PC-3 (cell line): ENCODE measurements at regions not wholly inside any gene's neighbourhood (a gene's known extent, or its start where the extent isn't known, plus 50 kb on each side); places are given as distances from the start of the nearest gene placed in this dataset.

Experiments used
- ATAC-seq: fragments of 200-7000 bp; cut with Tn5 transposase; 2 replicates; pipeline ENCODE4 v1.9.1; 2020; ENCODE audit warnings: mild to moderate bottlenecking, moderate library complexity
- BruUV-seq: library from RNA; stranded (reverse); fragments of 400-500 nt; replicated peaks from 2 replicates; lab custom pipeline; 2021; lab: Mats Ljungman, UMichigan
- CTCF ChIA-PET: fragments of 300-600 bp; sonication (Branson Sonifier 250); formaldehyde crosslinking; loops from one replicate; lab custom pipeline; 2022; ENCODE audit warnings: antibody characterized with exemption; lab: Charles Lee
- POLR2A ChIA-PET: fragments of 300-600 bp; sonication (Branson Sonifier 250); formaldehyde crosslinking; loops from one replicate; lab custom pipeline; 2022; ENCODE audit warnings: antibody characterized with exemption; ENCODE audit not compliant: unreplicated experiment; lab: Charles Lee
- DNase-seq: peaks from one replicate; pipeline ENCODE4 v3.0.0-alpha.2; 2015
- H2AFZ ChIP-seq: fragments of 300-600 bp; sonication (generic); 2 replicates; pipeline ENCODE4 v1.6.0; 2016; ENCODE audit warnings: antibody characterized with exemption, low read length
- H3F3A ChIP-seq: fragments of 300-600 bp; sonication (generic); one replicate; pipeline ENCODE4 v1.6.0; 2017; ENCODE audit warnings: antibody characterized with exemption, low read length, control low read depth, mild to moderate bottlenecking; ENCODE audit not compliant: unreplicated experiment
- H3K27ac ChIP-seq: fragments of 300-600 bp; sonication (generic); 2 replicates; pipeline ENCODE4 v1.5.1; 2016; ENCODE audit warnings: mild to moderate bottlenecking, low read length
- H3K27me3 ChIP-seq: fragments of 300-600 bp; sonication (generic); 2 replicates; pipeline ENCODE4 v1.6.1; 2016; ENCODE audit warnings: low read length, mixed read lengths
- H3K36me3 ChIP-seq: fragments of 300-600 bp; sonication (generic); 2 replicates; pipeline ENCODE4 v1.6.1; 2016; ENCODE audit warnings: low read depth, mixed run types, low read length, mixed read lengths
- H3K4me1 ChIP-seq: fragments of 300-600 bp; sonication (generic); 2 replicates; pipeline ENCODE4 v1.5.1; 2016; ENCODE audit warnings: low read length; ENCODE audit not compliant: insufficient read depth
- H3K4me2 ChIP-seq: fragments of 300-600 bp; sonication (generic); 2 replicates; pipeline ENCODE4 v1.6.0; 2016; ENCODE audit warnings: low read length
- H3K4me3 ChIP-seq: fragments of 300-600 bp; sonication (generic); 2 replicates; pipeline ENCODE4 v1.5.1; 2016; ENCODE audit warnings: mild to moderate bottlenecking, low read length, mixed read lengths
- H3K79me2 ChIP-seq: fragments of 300-600 bp; sonication (generic); 2 replicates; pipeline ENCODE4 v1.6.1; 2017; ENCODE audit warnings: low read length, mixed read lengths
- H3K9ac ChIP-seq: fragments of 300-600 bp; sonication (generic); 2 replicates; pipeline ENCODE4 v1.6.0; 2016; ENCODE audit warnings: mild to moderate bottlenecking, low read length
- H3K9me2 ChIP-seq: fragments of 300-600 bp; sonication (generic); replicated peaks from 2 replicates; pipeline ENCODE4 v1.6.1; 2016; ENCODE audit warnings: mixed run types, low read length, mixed read lengths
- H3K9me3 ChIP-seq: fragments of 300-600 bp; sonication (generic); 2 replicates; pipeline ENCODE4 v1.6.1; 2016; ENCODE audit warnings: low read length, mixed read lengths
- H4K20me1 ChIP-seq: fragments of 300-600 bp; sonication (generic); 2 replicates; pipeline ENCODE4 v1.6.1; 2016; ENCODE audit warnings: low read length, mixed read lengths
- EZH2 ChIP-seq: fragments of 300-600 bp; sonication (generic); IDR thresholded peaks from one replicate; pipeline ENCODE4 v1.6.1; 2017; ENCODE audit warnings: antibody characterized with exemption, mild to moderate bottlenecking, low read length; ENCODE audit not compliant: unreplicated experiment
- EZH2phosphoT487 ChIP-seq: fragments of 300-600 bp; sonication (generic); IDR thresholded peaks from 2 replicates; pipeline ENCODE4 v1.6.1; 2018; ENCODE audit warnings: mild to moderate bottlenecking, antibody characterized with exemption, low read length, borderline replicate concordance
- intact Hi-C: fragments of 100-400 bp; cut with micrococcal nuclease; formaldehyde crosslinking; loops from 2 replicates; pipeline ENCODE4 v1.9.0; 2023
- TF ChIP-seq, protein P1 (sequence below): fragments of 300-600 bp; sonication (generic); conservative IDR thresholded peaks from 2 replicates; pipeline ENCODE4 v1.5.1; 2017; ENCODE audit warnings: antibody characterized with exemption, low read depth, mild to moderate bottlenecking, low read length

- Histone ChIP-seq H3K27ac (no peak overlapping the region), H3K4me3 (no peak overlapping the region), H3K36me3 (no peaks in the 10 kb centered on the region), H3K4me2 (no peak overlapping the region), H3K79me2 (no peaks in the 10 kb centered on the region), H3K4me1 (no peaks in the 10 kb centered on the region), H3K9me3 (no peaks in the 10 kb centered on the region), H2AFZ (no peak overlapping the region), H4K20me1 (no peaks in the 10 kb centered on the region), H3F3A (no peaks in the 10 kb centered on the region), H3K9me2 (no peaks in the 10 kb centered on the region), H3K9ac (no peak overlapping the region), H3K27me3 (0 out of 2 replicates have a peak, but pooled peaks cover 11% of the 10 kb centered on the region)
- no peak for TF ChIP-seq EZH2phosphoT487
- no peak for TF ChIP-seq EZH2
- TF ChIP-seq, protein P1, sequence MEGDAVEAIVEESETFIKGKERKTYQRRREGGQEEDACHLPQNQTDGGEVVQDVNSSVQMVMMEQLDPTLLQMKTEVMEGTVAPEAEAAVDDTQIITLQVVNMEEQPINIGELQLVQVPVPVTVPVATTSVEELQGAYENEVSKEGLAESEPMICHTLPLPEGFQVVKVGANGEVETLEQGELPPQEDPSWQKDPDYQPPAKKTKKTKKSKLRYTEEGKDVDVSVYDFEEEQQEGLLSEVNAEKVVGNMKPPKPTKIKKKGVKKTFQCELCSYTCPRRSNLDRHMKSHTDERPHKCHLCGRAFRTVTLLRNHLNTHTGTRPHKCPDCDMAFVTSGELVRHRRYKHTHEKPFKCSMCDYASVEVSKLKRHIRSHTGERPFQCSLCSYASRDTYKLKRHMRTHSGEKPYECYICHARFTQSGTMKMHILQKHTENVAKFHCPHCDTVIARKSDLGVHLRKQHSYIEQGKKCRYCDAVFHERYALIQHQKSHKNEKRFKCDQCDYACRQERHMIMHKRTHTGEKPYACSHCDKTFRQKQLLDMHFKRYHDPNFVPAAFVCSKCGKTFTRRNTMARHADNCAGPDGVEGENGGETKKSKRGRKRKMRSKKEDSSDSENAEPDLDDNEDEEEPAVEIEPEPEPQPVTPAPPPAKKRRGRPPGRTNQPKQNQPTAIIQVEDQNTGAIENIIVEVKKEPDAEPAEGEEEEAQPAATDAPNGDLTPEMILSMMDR = no peak
- DNase-seq (no peak), ATAC-seq (no peak)
- CTCF ChIA-PET = no interaction called here
- POLR2A ChIA-PET = no interaction called here
- BruUV-seq = no TSS peak
- intact Hi-C loops = no loop called here
Measured at GRCh38 chr4:108567831-108568230, 52.5 kb upstream of the RPL34 start.

GRCh38 chr4:108561116-108561515 is 59.3 kb upstream of the RPL34 start:
- no TSS peak for BruUV-seq
- no peaks in the 10 kb centered on the region for H3F3A ChIP-seq
- no peak overlapping the region for H3K4me2 ChIP-seq
- no peaks in the 10 kb centered on the region for H3K4me1 ChIP-seq
- intact Hi-C loops = no loop called here
- CTCF ChIA-PET = no interaction called here
- DNase-seq (no peak), ATAC-seq (no peak)
- H3K9me2 ChIP-seq = no peaks in the 10 kb centered on the region
- no peaks in the 10 kb centered on the region for H3K9me3 ChIP-seq
- no peak overlapping the region for H3K27ac ChIP-seq
- no peaks in the 10 kb centered on the region for H3K79me2 ChIP-seq
- no peak overlapping the region for H3K4me3 ChIP-seq
- no peaks in the 10 kb centered on the region for H3K36me3 ChIP-seq
- POLR2A ChIA-PET = no interaction called here
- no peaks in the 10 kb centered on the region for H3K27me3 ChIP-seq
- H4K20me1 ChIP-seq = no peaks in the 10 kb centered on the region
- H3K9ac ChIP-seq = no peak overlapping the region
- H2AFZ ChIP-seq = no peak overlapping the region
- no peak for TF ChIP-seq EZH2phosphoT487

GRCh38 chr4:108560616-108561015 is 59.8 kb upstream of the RPL34 start:
- Histone ChIP-seq H3F3A (no peaks in the 10 kb centered on the region), H3K4me2 (no peak overlapping the region), H3K4me1 (no peaks in the 10 kb centered on the region), H2AFZ (no peak overlapping the region), H3K27ac (no peak overlapping the region), H3K4me3 (no peak overlapping the region), H3K27me3 (no peaks in the 10 kb centered on the region), H3K36me3 (no peaks in the 10 kb centered on the region), H3K9ac (no peak overlapping the region), H4K20me1 (no peaks in the 10 kb centered on the region), H3K79me2 (no peaks in the 10 kb centered on the region), H3K9me3 (no peaks in the 10 kb centered on the region), H3K9me2 (no peaks in the 10 kb centered on the region)
- POLR2A ChIA-PET = no interaction called here
- CTCF ChIA-PET = no interaction called here
- intact Hi-C loops = no loop called here
- BruUV-seq = no TSS peak
- DNase-seq = no peak
- no peak for ATAC-seq
- TF ChIP-seq EZH2 (no peak), EZH2phosphoT487 (no peak)
- TF ChIP-seq, protein P1 = no peak
